GM10266 (cell line): ENCODE measurements at regions not wholly inside any gene's neighbourhood (a gene's known extent, or its start where the extent isn't known, plus 50 kb on each side); places are given as distances from the start of the nearest gene placed in this dataset.

Source experiments
- DNase-seq: peaks from one replicate; pipeline ENCODE4 v3.0.0; 2012; ENCODE audit errors: extremely low spot score
- CTCF ChIP-seq: IDR thresholded peaks from 2 replicates; pipeline ENCODE4 v1.5.1; 2012; ENCODE audit warnings: mild to moderate bottlenecking, low read depth; ENCODE audit not compliant: control insufficient read depth, insufficient read depth; ENCODE audit errors: missing control alignments

GRCh38 chr5:86884608-86885007, 266.9 kb downstream of the COX7C start:
- DNase-seq = no peak
- no peak for TF ChIP-seq CTCF

GRCh38 chr5:86885011-86885410, 267.3 kb downstream of the COX7C start:
- DNase-seq = no peak

GRCh38 chr5:86885489-86886230, 267.9 kb downstream of the COX7C start:
- no peak for TF ChIP-seq CTCF
- DNase-seq = no peak

More at GRCh38 chr5:86885011-86885410, 267.3 kb downstream of the COX7C start:
- TF ChIP-seq CTCF = no peak

DNA sequence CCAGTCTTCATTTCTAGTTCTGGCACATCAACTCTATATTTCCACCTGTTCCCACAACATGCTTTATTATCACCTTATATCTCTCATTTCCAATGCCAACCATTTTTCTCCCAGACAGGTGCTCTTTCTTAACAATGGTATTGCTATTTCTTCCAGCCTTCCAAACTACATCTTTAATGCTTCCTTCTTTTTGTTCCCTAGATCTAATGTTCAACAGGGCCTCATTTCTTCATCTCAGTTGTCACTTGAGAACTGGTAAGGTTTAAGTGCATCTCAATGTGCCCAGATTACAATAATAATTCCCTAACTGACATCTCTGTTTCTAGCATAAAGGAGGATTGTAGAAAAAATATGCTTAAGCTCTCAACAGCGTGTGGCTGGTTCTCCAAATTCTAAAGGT, 272.6 kb downstream of the COX7C start:
- no peak for TF ChIP-seq CTCF
- no peak for DNase-seq

GRCh38 chr5:86894056-86894455, 276.3 kb downstream of the COX7C start:
- no peak for DNase-seq
- no peak for TF ChIP-seq CTCF

DNA sequence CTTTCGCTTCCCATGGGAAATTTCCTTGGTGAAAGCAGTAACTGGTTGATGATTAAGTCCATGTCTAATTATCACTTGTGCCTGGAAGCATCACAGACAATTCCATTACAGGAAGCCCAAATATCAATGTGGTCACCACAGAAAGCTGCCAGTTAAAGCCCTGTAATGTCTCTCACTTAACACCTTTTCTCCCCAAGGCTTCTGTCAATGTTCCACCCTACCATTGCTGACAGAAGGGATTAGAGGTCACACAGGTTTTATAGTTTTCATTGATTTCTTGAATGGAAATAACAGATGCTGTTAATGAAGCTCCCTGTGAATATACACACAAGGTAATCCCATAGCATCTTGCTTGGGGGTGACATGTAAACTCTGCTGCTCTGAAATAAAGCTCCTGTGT, 279.2 kb downstream of the COX7C start:
- TF ChIP-seq CTCF = no peak
- DNase-seq = no peak

GRCh38 chr5:86909418-86910295, 291.9 kb downstream of the COX7C start:
- no peak for DNase-seq
- no peak for TF ChIP-seq CTCF
